ENCODE measurements at regions not wholly inside any gene's neighbourhood (a gene's known extent, or its start where the extent isn't known, plus 50 kb on each side); places are given as distances from the start of the nearest gene placed in this dataset.

GRCh38 chr1:56284928-56285327, 294.4 kb downstream of the PLPP3 start:
- CTCF ChIA-PET, result no interaction called here
- POLR2A ChIA-PET, result no interaction called here
- no peak overlapping the region for H3K4me3 ChIP-seq
- H3K9me3 ChIP-seq, result no peaks in the 10 kb centered on the region
- WGBS (ENCODE audit: missing lambda C conversion rate), result 0% methylated on average over 3 of the region's 3 CpGs
- H3K4me2 ChIP-seq, result peak overlapping the region; percentile 49
- ATAC-seq, result peak; percentile 93 to 94
- H3K27ac ChIP-seq, result peak overlapping the region; percentile 48 to 76; a peak in 5 of 6 replicates
- peaks cover 20% of the 10 kb centered on the region for H3K4me1 ChIP-seq
- 0 out of 2 replicates have a peak, but pooled peaks have one; percentile 17 for TF ChIP-seq MAX (IDR thresholded peaks at IDR 0.05)
- TF ChIP-seq REST (IDR thresholded peaks at IDR 0.05), result peak; percentile 65
- peak; percentile 25; the same call in 1 of the 2 replicates for TF ChIP-seq GATA3 (IDR thresholded peaks at IDR 0.05; ENCODE audit: borderline replicate concordance)
- peak; percentile 22 to 57; a peak in 2 of 4 replicates for TF ChIP-seq CEBPB (IDR thresholded peaks at IDR 0.05)
- TF ChIP-seq HDAC2 (IDR thresholded peaks at IDR 0.05), result no peak
- FAIRE-seq, result no peak
- DNase-seq (ENCODE audit: low read depth in 1 of 2, low spot score in 1 of 2), result peak; percentile 9 to 79

- ChIA-PET POLR2A (no interaction called here), CTCF (no interaction called here)
- H3K9me3 ChIP-seq, result no peaks in the 10 kb centered on the region
- H3K4me1 ChIP-seq, result no peaks in the 10 kb centered on the region
- DNase-seq (ENCODE audit: low read depth in 1 of 2, low spot score in 1 of 2) (no peak), ATAC-seq (no peak), FAIRE-seq (no peak)
- WGBS (ENCODE audit: missing lambda C conversion rate), result 85% methylated on average over 3 of the region's 3 CpGs
- TF ChIP-seq RFX5 (IDR thresholded peaks at IDR 0.05) (no peak), ZSCAN20 (CRISPR knock-in tag; IDR thresholded peaks at IDR 0.05) (no peak), EHMT2 (IDR thresholded peaks at IDR 0.05; ENCODE audit: low read depth) (no peak), CHD4 (IDR thresholded peaks at IDR 0.05; ENCODE audit: borderline replicate concordance) (no peak), ZNF302 (CRISPR knock-in tag; IDR thresholded peaks at IDR 0.05) (no peak), JUN (IDR thresholded peaks at IDR 0.05) (no peak), MAX (IDR thresholded peaks at IDR 0.05) (no peak), POLR2A (IDR thresholded peaks at IDR 0.05; ENCODE audit: low read length) (no peak)
- no peak overlapping the region for H3K4me3 ChIP-seq
- no peak overlapping the region for H3K4me2 ChIP-seq
- no peak overlapping the region for H3K27ac ChIP-seq
Measured at GRCh38 chr1:56278061-56278460, 301.3 kb downstream of the PLPP3 start.

- ChIA-PET POLR2A (no interaction called here), CTCF (no interaction called here)
- 74% methylated on average over 7 of the region's 7 CpGs for WGBS (ENCODE audit: missing lambda C conversion rate)
- Histone ChIP-seq H3K4me3 (no peak overlapping the region), H3K4me2 (no peak overlapping the region), H3K9me3 (no peaks in the 10 kb centered on the region), H3K4me1 (no peaks in the 10 kb centered on the region), H3K27ac (no peak overlapping the region)
- ATAC-seq, result no peak
- no peak for DNase-seq (ENCODE audit: low read depth in 1 of 2, low spot score in 1 of 2)
- TF ChIP-seq RNF2 (IDR thresholded peaks at IDR 0.05; ENCODE audit: borderline replicate concordance, low read depth) (no peak), MAZ (IDR thresholded peaks at IDR 0.05; ENCODE audit: borderline replicate concordance, low read depth, low read length) (no peak), BHLHE40 (IDR thresholded peaks at IDR 0.05; ENCODE audit: low read depth, low read length) (no peak), MAX (IDR thresholded peaks at IDR 0.05) (no peak), FOXS1 (CRISPR knock-in tag; IDR thresholded peaks at IDR 0.05) (no peak), TFCP2L1 (CRISPR knock-in tag; IDR thresholded peaks at IDR 0.05) (no peak), RAD21 (conservative IDR thresholded peaks at IDR 0.05 in 1 of 2, IDR thresholded peaks at IDR 0.05 in 1 of 2) (no peak), HOXB13 (CRISPR knock-in tag; IDR thresholded peaks at IDR 0.05; ENCODE audit: low read depth) (no peak), CEBPB (IDR thresholded peaks at IDR 0.05) (no peak), NPAS2 (CRISPR knock-in tag; IDR thresholded peaks at IDR 0.05; ENCODE audit: borderline replicate concordance) (no peak), RARB (CRISPR knock-in tag; IDR thresholded peaks at IDR 0.05) (no peak), JUNB (IDR thresholded peaks at IDR 0.05) (no peak), POLR2A (IDR thresholded peaks at IDR 0.05; ENCODE audit: low read length) (no peak), EHF (CRISPR knock-in tag; IDR thresholded peaks at IDR 0.05) (no peak), ELK1 (IDR thresholded peaks at IDR 0.05; ENCODE audit: low read depth, low read length) (no peak), CHD4 (IDR thresholded peaks at IDR 0.05; ENCODE audit: borderline replicate concordance) (no peak), EP300 (IDR thresholded peaks at IDR 0.05) (no peak), E2F6 (IDR thresholded peaks at IDR 0.05; ENCODE audit: borderline replicate concordance, low read depth) (no peak), FOSB (CRISPR knock-in tag; IDR thresholded peaks at IDR 0.05) (no peak), USF2 (IDR thresholded peaks at IDR 0.05) (no peak)
- no peak for FAIRE-seq
Measured at GRCh38 chr1:56268519-56269140, 310.7 kb downstream of the PLPP3 start.
